Kidney epithelial cell (primary cell): ENCODE measurements at regions not wholly inside any gene's neighbourhood (a gene's known extent, or its start where the extent isn't known, plus 50 kb on each side); places are given as distances from the start of the nearest gene placed in this dataset.

ENCODE experiments used
- DNase-seq: peaks from one replicate; pipeline ENCODE4 v3.0.0-alpha.2; 2010; ENCODE audit warnings: low read depth
- H3K27me3 ChIP-seq: 2 replicates; pipeline ENCODE4 v1.6.0; 2011; ENCODE audit warnings: low read length; ENCODE audit not compliant: control insufficient read depth, insufficient read depth
- H3K36me3 ChIP-seq: 2 replicates; pipeline ENCODE4 v1.5.1; 2011; ENCODE audit warnings: low read length; ENCODE audit not compliant: control insufficient read depth, insufficient read depth
- H3K4me3 ChIP-seq: 2 replicates; pipeline ENCODE4 v1.5.1; 2011; ENCODE audit warnings: low read depth, mild to moderate bottlenecking, control low read depth, low read length
- CTCF ChIP-seq: IDR thresholded peaks from 2 replicates; pipeline ENCODE4 v1.5.1; 2011; ENCODE audit warnings: mild to moderate bottlenecking, moderate library complexity, low read length, control low read depth, inconsistent platforms; ENCODE audit not compliant: insufficient read depth, poor library complexity, severe bottlenecking

- Histone ChIP-seq H3K27me3 (no peaks in the 10 kb centered on the region), H3K4me3 (no peak overlapping the region), H3K36me3 (no peaks in the 10 kb centered on the region)
- DNase-seq = no peak
- no peak for TF ChIP-seq CTCF
Measured at GRCh38 chr22:49154433-49154832, 673.2 kb downstream of the BRD1 start.

DNA sequence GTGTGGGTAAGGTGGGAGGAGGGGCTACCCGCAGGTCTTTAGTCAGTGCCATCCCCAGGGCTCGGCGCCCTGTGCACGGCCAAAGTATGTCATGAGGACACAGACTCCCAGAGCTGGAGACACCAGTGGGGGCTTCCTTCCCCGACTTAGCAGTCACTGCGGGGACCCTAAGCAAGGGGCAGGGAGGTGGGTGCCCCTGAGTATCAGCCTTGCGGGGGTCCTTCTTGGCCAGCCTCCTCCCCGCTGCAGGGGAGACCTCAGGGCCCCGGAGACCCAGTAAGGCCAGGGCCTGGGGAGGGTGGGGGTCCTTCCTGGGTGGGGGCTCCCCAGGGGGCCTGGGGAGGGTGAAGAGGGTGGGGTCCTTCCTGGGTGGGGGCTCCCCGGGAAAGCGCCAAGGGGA lies 673.8 kb downstream of the BRD1 start:
- Histone ChIP-seq H3K4me3 (no peak overlapping the region), H3K36me3 (no peaks in the 10 kb centered on the region), H3K27me3 (no peaks in the 10 kb centered on the region)
- no peak for TF ChIP-seq CTCF
- no peak for DNase-seq

DNA sequence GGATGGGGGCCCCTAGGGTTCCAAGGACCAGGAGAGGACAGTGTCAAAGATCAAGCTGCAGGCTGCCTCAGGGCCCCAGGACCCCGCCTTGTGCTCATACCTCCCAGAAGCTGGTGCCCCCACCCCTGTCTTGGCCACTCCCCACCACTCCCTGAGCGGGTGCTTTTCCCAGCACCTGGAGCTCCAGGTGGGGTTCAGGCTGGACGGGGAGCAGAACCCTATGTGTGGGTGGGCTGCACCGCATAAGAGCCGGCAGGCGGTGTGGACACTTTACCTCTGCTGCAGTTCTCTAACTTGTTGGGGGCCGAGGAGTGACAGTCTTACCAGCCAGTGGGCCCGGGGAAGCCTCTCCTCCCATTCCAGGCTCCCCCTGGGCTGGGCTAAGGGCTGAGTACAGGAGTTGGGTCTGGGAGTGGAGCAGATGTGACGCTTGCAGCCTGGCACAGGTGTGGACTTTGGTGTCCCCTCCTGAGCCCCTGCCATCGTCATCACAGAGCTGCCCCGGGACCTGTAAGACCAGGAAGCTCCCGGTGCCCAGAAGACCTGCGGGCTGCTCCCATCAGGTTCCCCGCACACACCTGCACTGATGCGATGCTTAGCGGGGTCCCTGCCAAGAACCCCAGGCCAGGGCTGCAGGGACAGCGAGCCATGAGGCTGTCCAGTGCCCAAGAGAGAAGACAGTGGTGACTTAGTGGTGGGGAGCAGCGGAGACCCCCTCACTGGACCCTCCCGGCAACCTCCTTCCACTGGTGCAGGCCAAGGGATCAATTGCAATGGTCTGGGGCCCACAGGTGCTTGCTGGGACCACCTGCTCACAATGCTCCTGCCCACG lies 674.5 kb downstream of the BRD1 start:
- Histone ChIP-seq H3K27me3 (no peaks in the 10 kb centered on the region), H3K4me3 (no peak overlapping the region), H3K36me3 (no peaks in the 10 kb centered on the region)
- no peak for TF ChIP-seq CTCF
- no peak for DNase-seq

DNA sequence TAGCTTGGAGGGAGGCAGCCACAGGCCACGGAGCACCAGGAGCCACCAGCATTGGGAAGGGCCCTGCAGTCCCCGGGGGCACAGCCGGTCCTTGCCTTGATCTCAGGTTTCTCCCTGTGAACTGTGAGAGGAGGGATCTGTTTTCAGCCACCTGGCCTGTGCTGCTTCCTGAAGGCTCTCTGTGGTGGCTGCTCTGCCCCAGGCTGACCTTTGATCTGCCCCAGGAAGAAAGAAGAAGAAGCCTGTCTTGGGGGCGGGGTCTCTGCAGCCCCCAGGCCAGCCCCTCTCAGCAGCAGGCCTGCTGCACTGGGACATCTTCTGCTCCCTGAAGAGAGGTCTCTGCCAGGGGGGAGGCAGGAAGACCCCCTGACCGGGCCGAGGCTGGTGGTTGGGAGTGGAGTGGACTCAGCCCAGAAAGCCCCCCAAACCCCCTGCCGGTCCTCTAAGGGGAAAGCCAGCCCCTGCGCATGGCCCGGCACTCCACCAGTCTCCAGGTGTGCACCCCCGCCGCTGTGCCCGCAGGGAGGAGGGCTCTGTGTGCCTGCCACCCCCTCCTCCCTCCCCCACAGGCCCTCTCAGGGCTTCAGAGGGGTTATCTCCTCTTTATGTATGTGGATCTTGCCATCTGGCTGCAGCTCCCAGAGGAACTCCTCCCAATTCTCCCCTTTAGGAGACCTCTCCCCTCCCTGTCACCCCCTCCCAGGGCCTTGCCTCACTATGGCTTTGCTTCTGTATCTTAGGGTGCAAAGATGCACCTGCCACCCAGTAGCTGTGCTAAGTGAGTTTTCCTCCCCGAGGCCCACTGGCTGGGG lies 675.3 kb downstream of the BRD1 start:
- no peak overlapping the region for H3K4me3 ChIP-seq
- no peak for DNase-seq
- no peaks in the 10 kb centered on the region for H3K36me3 ChIP-seq
- TF ChIP-seq CTCF = no peak
- H3K27me3 ChIP-seq = no peaks in the 10 kb centered on the region

GRCh38 chr22:49151256-49152126 lies 676.2 kb downstream of the BRD1 start:
- no peak for TF ChIP-seq CTCF

More at GRCh38 chr22:49151256-49152126, 676.2 kb downstream of the BRD1 start:
- Histone ChIP-seq H3K27me3 (no peaks in the 10 kb centered on the region), H3K4me3 (no peak overlapping the region), H3K36me3 (no peaks in the 10 kb centered on the region)
- no peak for DNase-seq
